HepG2 (cell line): ENCODE measurements at regions not wholly inside any gene's neighbourhood (a gene's known extent, or its start where the extent isn't known, plus 50 kb on each side); places are given as distances from the start of the nearest gene placed in this dataset.

ENCODE experiments used
- CBX5 ChIP-seq: sonication (generic); formaldehyde crosslinking; IDR thresholded peaks from 2 replicates; pipeline ENCODE4 v1.4.0; 2020; ENCODE audit warnings: missing genetic modification reagents, borderline replicate concordance
- FOSL1 ChIP-seq: sonication (generic); formaldehyde crosslinking; IDR thresholded peaks from 2 replicates; pipeline ENCODE4 v1.9.0; 2021; ENCODE audit warnings: missing genetic modification reagents, borderline replicate concordance
- HDAC2 ChIP-seq: sonication (generic); formaldehyde crosslinking; IDR thresholded peaks from 2 replicates; pipeline ENCODE4 v1.4.0; 2020; ENCODE audit warnings: missing genetic modification reagents
- KDM1A ChIP-seq: IDR thresholded peaks from 2 replicates; pipeline ENCODE4 v1.6.1; 2016; ENCODE audit warnings: missing compliant biosample characterization
- THYN1 ChIP-seq: sonication (generic); formaldehyde crosslinking; IDR thresholded peaks from 2 replicates; pipeline ENCODE4 v1.8.1; 2023; ENCODE audit warnings: low read depth, mild to moderate bottlenecking, moderate library complexity, missing genetic modification reagents, borderline replicate concordance
- TMF1 ChIP-seq: sonication (generic); formaldehyde crosslinking; IDR thresholded peaks from 2 replicates; pipeline ENCODE4 v1.8.1; 2022; ENCODE audit warnings: low read depth, missing genetic modification reagents
- ZNF136 ChIP-seq: sonication (generic); formaldehyde crosslinking; IDR thresholded peaks from 2 replicates; pipeline ENCODE4 v1.8.1; 2022; ENCODE audit warnings: low read depth, mild to moderate bottlenecking, moderate library complexity, missing genetic modification reagents
- ZNF597 ChIP-seq: sonication (generic); formaldehyde crosslinking; IDR thresholded peaks from 2 replicates; pipeline ENCODE4 v1.5.0; 2020; ENCODE audit warnings: missing genetic modification reagents
- ZNF639 ChIP-seq: conservative IDR thresholded peaks from 2 replicates; pipeline ENCODE4 v1.6.1; 2018; ENCODE audit warnings: missing genetic modification reagents
- TF ChIP-seq, protein P1 (sequence below): sonication (generic); formaldehyde crosslinking; IDR thresholded peaks from 2 replicates; pipeline ENCODE4 v1.5.0; 2020; ENCODE audit warnings: mild to moderate bottlenecking, missing genetic modification reagents, moderate library complexity
- TF ChIP-seq, protein P2 (sequence below): sonication (generic); formaldehyde crosslinking; IDR thresholded peaks from 2 replicates; pipeline ENCODE4 v1.4.0; 2020; ENCODE audit warnings: low read depth, missing genetic modification reagents

DNA sequence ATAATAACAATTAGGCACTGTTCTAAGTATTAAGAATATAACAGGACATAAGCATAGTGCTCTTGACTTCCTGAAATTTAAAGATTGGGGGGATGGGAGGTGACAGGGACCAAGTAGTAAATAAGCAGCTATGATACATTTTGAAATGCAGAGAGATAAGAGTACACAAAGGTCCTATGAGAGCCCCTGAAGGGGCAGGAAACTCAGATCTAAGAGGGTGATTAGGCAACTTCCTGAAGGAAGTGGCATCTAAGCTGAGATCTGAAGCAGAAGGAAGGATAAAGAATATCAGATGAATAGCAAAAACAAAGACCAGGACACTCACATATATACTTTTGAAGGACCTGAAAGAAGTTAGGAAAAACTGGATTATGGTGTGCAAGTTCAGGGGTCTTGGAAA, 415.2 kb upstream of the FRG2C start:
- TF ChIP-seq, protein P1, sequence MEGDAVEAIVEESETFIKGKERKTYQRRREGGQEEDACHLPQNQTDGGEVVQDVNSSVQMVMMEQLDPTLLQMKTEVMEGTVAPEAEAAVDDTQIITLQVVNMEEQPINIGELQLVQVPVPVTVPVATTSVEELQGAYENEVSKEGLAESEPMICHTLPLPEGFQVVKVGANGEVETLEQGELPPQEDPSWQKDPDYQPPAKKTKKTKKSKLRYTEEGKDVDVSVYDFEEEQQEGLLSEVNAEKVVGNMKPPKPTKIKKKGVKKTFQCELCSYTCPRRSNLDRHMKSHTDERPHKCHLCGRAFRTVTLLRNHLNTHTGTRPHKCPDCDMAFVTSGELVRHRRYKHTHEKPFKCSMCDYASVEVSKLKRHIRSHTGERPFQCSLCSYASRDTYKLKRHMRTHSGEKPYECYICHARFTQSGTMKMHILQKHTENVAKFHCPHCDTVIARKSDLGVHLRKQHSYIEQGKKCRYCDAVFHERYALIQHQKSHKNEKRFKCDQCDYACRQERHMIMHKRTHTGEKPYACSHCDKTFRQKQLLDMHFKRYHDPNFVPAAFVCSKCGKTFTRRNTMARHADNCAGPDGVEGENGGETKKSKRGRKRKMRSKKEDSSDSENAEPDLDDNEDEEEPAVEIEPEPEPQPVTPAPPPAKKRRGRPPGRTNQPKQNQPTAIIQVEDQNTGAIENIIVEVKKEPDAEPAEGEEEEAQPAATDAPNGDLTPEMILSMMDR (CRISPR knock-in tag): no peak
- TF ChIP-seq TMF1 (CRISPR knock-in tag): no peak
- TF ChIP-seq FOSL1 (CRISPR knock-in tag): no peak
- TF ChIP-seq, protein P2, sequence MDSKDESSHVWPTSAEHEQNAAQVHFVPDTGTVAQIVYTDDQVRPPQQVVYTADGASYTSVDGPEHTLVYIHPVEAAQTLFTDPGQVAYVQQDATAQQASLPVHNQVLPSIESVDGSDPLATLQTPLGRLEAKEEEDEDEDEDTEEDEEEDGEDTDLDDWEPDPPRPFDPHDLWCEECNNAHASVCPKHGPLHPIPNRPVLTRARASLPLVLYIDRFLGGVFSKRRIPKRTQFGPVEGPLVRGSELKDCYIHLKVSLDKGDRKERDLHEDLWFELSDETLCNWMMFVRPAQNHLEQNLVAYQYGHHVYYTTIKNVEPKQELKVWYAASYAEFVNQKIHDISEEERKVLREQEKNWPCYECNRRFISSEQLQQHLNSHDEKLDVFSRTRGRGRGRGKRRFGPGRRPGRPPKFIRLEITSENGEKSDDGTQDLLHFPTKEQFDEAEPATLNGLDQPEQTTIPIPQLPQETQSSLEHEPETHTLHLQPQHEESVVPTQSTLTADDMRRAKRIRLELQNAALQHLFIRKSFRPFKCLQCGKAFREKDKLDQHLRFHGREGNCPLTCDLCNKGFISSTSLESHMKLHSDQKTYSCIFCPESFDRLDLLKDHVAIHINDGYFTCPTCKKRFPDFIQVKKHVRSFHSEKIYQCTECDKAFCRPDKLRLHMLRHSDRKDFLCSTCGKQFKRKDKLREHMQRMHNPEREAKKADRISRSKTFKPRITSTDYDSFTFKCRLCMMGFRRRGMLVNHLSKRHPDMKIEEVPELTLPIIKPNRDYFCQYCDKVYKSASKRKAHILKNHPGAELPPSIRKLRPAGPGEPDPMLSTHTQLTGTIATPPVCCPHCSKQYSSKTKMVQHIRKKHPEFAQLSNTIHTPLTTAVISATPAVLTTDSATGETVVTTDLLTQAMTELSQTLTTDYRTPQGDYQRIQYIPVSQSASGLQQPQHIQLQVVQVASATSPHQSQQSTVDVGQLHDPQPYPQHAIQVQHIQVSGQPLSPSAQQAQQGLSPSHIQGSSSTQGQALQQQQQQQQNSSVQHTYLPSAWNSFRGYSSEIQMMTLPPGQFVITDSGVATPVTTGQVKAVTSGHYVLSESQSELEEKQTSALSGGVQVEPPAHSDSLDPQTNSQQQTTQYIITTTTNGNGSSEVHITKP: no peak
- no peak for TF ChIP-seq ZNF597
- TF ChIP-seq CBX5 (CRISPR knock-in tag): no peak
- no peak for TF ChIP-seq ZNF136 (CRISPR knock-in tag)
- TF ChIP-seq ZNF639 (CRISPR knock-in tag): no peak
- TF ChIP-seq THYN1 (CRISPR knock-in tag): no peak
- TF ChIP-seq HDAC2 (CRISPR knock-in tag): no peak
- TF ChIP-seq KDM1A (CRISPR knock-in tag): no peak
